ES-I3 (cell line): ENCODE measurements at regions not wholly inside any gene's neighbourhood (a gene's known extent, or its start where the extent isn't known, plus 50 kb on each side); places are given as distances from the start of the nearest gene placed in this dataset.
A peak's percentile ranks its signal among the peaks of the same experiment; 100 is the strongest.

Experiments
- H3K36me3 ChIP-seq: 2 replicates; pipeline ENCODE4 v1.6.1; 2013; ENCODE audit warnings: mild to moderate bottlenecking, low read length, control low read depth, moderate library complexity; ENCODE audit not compliant: insufficient read depth
- H3K4me1 ChIP-seq: 2 replicates; pipeline ENCODE4 v1.6.1; 2013; ENCODE audit warnings: mild to moderate bottlenecking, control low read depth, low read length; ENCODE audit not compliant: insufficient read depth
- H3K9ac ChIP-seq: 2 replicates; pipeline ENCODE4 v1.6.1; 2013; ENCODE audit warnings: low read depth, mild to moderate bottlenecking, low read length, moderate library complexity
- H3K9me3 ChIP-seq: 2 replicates; pipeline ENCODE4 v1.6.1; 2013; ENCODE audit warnings: mild to moderate bottlenecking, low read length, moderate library complexity; ENCODE audit not compliant: control insufficient read depth, insufficient read depth

- Histone ChIP-seq H3K9ac (no peak overlapping the region), H3K9me3 (no peaks in the 10 kb centered on the region), H3K36me3 (no peaks in the 10 kb centered on the region), H3K4me1 (no peaks in the 10 kb centered on the region)
These were observed 143.3 kb downstream of the SEC61B start for GRCh38 chr9:99365233-99365980.

- Histone ChIP-seq H3K9ac (no peak overlapping the region), H3K9me3 (no peaks in the 10 kb centered on the region), H3K36me3 (no peaks in the 10 kb centered on the region), H3K4me1 (no peaks in the 10 kb centered on the region)
These were observed 144.1 kb downstream of the SEC61B start for GRCh38 chr9:99366183-99366582.

GRCh38 chr9:99366621-99367020 is 144.5 kb downstream of the SEC61B start:
- H3K9ac ChIP-seq = no peak overlapping the region
- no peaks in the 10 kb centered on the region for H3K4me1 ChIP-seq
- H3K9me3 ChIP-seq = no peaks in the 10 kb centered on the region
- no peaks in the 10 kb centered on the region for H3K36me3 ChIP-seq

- Histone ChIP-seq H3K9me3 (no peaks in the 10 kb centered on the region), H3K4me1 (no peaks in the 10 kb centered on the region), H3K9ac (peak overlapping the region; percentile 13; the same call in 1 of the 2 replicates), H3K36me3 (no peaks in the 10 kb centered on the region)
These were observed 146.6 kb downstream of the SEC61B start for GRCh38 chr9:99368341-99369326.

- no peaks in the 10 kb centered on the region for H3K4me1 ChIP-seq
- no peaks in the 10 kb centered on the region for H3K9me3 ChIP-seq
- H3K36me3 ChIP-seq = no peaks in the 10 kb centered on the region
- no peak overlapping the region for H3K9ac ChIP-seq
These were observed 147.2 kb downstream of the SEC61B start for GRCh38 chr9:99369327-99369722.

- no peaks in the 10 kb centered on the region for H3K9me3 ChIP-seq
- no peaks in the 10 kb centered on the region for H3K4me1 ChIP-seq
- H3K36me3 ChIP-seq = no peaks in the 10 kb centered on the region
- no peak overlapping the region for H3K9ac ChIP-seq
These were observed 148.3 kb downstream of the SEC61B start for GRCh38 chr9:99370376-99370775.

- Histone ChIP-seq H3K36me3 (no peaks in the 10 kb centered on the region), H3K9ac (no peak overlapping the region), H3K9me3 (no peaks in the 10 kb centered on the region), H3K4me1 (no peaks in the 10 kb centered on the region)
These were observed 149.3 kb downstream of the SEC61B start for GRCh38 chr9:99371376-99371775.

DNA sequence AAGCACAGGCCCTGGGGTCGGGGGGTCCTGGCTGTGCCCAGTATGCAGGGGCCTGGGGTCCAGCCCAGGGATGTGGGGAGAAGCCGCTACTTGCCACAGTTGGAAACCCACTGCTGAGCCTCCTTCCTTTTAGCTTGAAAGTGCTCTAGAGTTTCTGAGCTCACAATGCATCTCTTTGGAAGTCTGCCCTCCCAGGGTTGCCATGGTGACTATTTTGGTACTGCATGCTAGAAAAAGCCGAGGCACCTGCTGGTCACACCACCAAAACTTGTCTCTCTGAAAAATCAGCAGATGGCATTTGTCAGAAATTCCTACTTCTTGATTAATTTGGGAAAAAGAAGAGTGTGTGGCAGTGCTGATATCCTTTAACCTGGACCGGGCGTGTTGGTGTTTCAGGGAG is 151.8 kb downstream of the SEC61B start:
- no peaks in the 10 kb centered on the region for H3K9me3 ChIP-seq
- H3K36me3 ChIP-seq = no peaks in the 10 kb centered on the region
- peaks cover 10% of the 10 kb centered on the region for H3K4me1 ChIP-seq
- no peak overlapping the region for H3K9ac ChIP-seq

DNA sequence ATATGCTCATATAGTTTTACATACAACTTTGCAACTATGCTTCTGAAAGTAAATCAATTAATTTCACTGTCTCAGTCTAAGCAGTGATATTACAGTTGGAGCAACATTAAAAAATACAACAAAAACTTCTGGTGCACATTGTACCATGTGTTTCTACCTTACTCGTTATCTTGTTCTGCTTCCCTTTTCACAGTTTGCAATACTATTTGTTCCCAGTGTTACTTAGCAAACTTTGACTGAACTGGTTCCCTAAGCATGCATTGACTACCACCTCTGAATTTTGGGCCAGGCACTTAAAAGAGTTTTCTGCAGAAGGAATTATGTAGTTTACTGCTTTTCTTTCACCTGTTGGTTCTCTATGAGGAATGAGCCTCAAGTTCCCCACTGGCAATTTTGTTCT is 152.7 kb downstream of the SEC61B start:
- Histone ChIP-seq H3K9me3 (no peaks in the 10 kb centered on the region), H3K9ac (no peak overlapping the region), H3K36me3 (no peaks in the 10 kb centered on the region), H3K4me1 (peaks cover 10% of the 10 kb centered on the region)

GRCh38 chr9:99375481-99375880 is 153.4 kb downstream of the SEC61B start:
- Histone ChIP-seq H3K9ac (no peak overlapping the region), H3K9me3 (no peaks in the 10 kb centered on the region), H3K4me1 (peaks cover 10% of the 10 kb centered on the region), H3K36me3 (no peaks in the 10 kb centered on the region)

DNA sequence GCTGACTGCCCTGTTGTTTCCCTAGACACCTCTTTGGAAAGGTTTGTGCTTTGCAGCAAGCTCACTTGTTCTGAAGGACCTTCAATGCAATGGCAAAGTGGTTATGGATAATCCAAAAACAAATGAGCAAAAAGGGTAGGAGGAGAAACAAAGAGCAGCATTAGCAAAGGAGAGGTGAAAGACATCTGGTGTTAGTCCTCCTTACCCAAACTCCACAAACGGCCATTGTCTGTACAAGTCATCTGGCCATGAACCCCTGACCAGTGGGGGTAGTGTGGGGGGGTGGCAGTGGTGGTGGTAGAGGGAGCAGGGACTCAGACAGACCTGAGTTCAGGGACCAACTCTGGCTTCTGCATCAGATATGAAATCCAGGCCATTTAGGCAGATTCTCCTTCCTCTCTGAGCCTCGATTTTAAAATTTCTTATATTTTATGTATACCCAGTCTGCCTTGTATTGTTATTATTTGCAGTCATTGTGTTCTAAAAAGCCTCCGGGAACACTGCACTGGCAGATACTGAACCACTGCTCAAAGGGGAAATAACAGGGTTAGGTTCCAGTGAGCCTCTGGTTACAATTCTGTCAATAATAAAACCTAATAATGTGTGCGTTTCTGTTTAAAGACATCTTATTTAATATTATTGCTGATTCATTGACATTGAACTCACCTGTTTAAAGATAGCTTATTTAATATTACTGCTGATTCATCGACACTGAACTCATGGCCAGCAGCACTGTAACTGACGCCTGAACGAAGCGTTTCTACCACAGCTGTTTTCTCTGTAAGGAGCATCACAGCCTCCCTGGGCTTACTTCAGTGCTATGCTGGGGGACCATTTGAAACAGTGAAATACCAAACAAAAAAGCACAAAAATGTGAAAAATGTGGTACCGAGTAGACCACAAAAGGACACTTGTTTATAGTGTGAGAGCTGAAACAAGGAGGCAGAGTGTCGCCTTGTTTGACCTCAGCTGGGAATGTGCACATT is 156.0 kb downstream of the SEC61B start:
- Histone ChIP-seq H3K9ac (no peak overlapping the region), H3K4me1 (peaks cover 10% of the 10 kb centered on the region), H3K9me3 (no peaks in the 10 kb centered on the region), H3K36me3 (no peaks in the 10 kb centered on the region)

GRCh38 chr9:99383536-99383935 is 161.5 kb downstream of the SEC61B start:
- Histone ChIP-seq H3K36me3 (no peaks in the 10 kb centered on the region), H3K9me3 (no peaks in the 10 kb centered on the region), H3K4me1 (peaks cover 6% of the 10 kb centered on the region; the same call in 1 of the 2 replicates), H3K9ac (no peak overlapping the region)

- Histone ChIP-seq H3K9ac (no peak overlapping the region), H3K36me3 (no peaks in the 10 kb centered on the region), H3K9me3 (no peaks in the 10 kb centered on the region), H3K4me1 (peaks cover 6% of the 10 kb centered on the region; the same call in 1 of the 2 replicates)
These were observed 163.1 kb downstream of the SEC61B start for GRCh38 chr9:99385215-99385614.

- Histone ChIP-seq H3K4me1 (peaks cover 6% of the 10 kb centered on the region; the same call in 1 of the 2 replicates), H3K36me3 (no peaks in the 10 kb centered on the region), H3K9ac (no peak overlapping the region), H3K9me3 (no peaks in the 10 kb centered on the region)
These were observed 163.8 kb downstream of the SEC61B start for GRCh38 chr9:99385814-99386279.
